ENCODE measurements at regions not wholly inside any gene's neighbourhood (a gene's known extent, or its start where the extent isn't known, plus 50 kb on each side); places are given as distances from the start of the nearest gene placed in this dataset.

GRCh38 chr4:187176261-187176910 is 452.7 kb upstream of the FAT1 start:
- DNase-seq (ENCODE audit: extremely low read depth, insufficient read length): no peak

DNA sequence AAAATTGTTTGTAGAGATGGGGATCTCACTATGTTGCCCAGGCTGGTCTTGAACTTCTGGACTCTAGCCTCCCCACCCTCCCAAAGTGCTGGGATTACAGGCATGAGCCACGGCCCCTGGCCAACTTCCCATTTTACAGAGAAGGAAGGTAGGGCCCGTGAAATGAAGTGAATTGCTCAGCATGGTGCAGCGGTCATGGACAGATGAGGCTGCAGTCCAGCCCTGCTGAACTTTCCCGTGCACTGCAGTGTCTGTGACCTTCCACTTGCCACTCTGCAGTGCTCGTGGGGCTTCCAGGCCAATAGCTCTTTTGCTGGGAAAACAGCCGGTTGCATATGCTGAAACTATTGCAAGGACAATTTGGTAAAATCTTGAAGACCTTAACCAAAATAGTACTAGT is 454.4 kb upstream of the FAT1 start:
- H3K27me3 ChIP-seq (replicated peaks; ENCODE audit: control insufficient read depth, insufficient read depth, low read length): no peaks in the 10 kb centered on the region
- H3K36me3 ChIP-seq (ENCODE audit: control insufficient read depth, insufficient read depth, low read length): no peaks in the 10 kb centered on the region
- TF ChIP-seq, protein P1, sequence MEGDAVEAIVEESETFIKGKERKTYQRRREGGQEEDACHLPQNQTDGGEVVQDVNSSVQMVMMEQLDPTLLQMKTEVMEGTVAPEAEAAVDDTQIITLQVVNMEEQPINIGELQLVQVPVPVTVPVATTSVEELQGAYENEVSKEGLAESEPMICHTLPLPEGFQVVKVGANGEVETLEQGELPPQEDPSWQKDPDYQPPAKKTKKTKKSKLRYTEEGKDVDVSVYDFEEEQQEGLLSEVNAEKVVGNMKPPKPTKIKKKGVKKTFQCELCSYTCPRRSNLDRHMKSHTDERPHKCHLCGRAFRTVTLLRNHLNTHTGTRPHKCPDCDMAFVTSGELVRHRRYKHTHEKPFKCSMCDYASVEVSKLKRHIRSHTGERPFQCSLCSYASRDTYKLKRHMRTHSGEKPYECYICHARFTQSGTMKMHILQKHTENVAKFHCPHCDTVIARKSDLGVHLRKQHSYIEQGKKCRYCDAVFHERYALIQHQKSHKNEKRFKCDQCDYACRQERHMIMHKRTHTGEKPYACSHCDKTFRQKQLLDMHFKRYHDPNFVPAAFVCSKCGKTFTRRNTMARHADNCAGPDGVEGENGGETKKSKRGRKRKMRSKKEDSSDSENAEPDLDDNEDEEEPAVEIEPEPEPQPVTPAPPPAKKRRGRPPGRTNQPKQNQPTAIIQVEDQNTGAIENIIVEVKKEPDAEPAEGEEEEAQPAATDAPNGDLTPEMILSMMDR (IDR thresholded peaks at IDR 0.05; ENCODE audit: insufficient read depth, low read length, poor library complexity, severe bottlenecking): no peak
- no peak for DNase-seq (ENCODE audit: extremely low read depth, insufficient read length)
- no peak overlapping the region for H3K4me3 ChIP-seq (replicated peaks; ENCODE audit: low read depth, low read length)

More at GRCh38 chr4:187176261-187176910, 452.7 kb upstream of the FAT1 start:
- Histone ChIP-seq H3K27me3 (replicated peaks; ENCODE audit: control insufficient read depth, insufficient read depth, low read length) (no peaks in the 10 kb centered on the region), H3K36me3 (ENCODE audit: control insufficient read depth, insufficient read depth, low read length) (no peaks in the 10 kb centered on the region), H3K4me3 (replicated peaks; ENCODE audit: low read depth, low read length) (no peak overlapping the region)
- TF ChIP-seq, protein P1 (IDR thresholded peaks at IDR 0.05; ENCODE audit: insufficient read depth, low read length, poor library complexity, severe bottlenecking): no peak

DNA sequence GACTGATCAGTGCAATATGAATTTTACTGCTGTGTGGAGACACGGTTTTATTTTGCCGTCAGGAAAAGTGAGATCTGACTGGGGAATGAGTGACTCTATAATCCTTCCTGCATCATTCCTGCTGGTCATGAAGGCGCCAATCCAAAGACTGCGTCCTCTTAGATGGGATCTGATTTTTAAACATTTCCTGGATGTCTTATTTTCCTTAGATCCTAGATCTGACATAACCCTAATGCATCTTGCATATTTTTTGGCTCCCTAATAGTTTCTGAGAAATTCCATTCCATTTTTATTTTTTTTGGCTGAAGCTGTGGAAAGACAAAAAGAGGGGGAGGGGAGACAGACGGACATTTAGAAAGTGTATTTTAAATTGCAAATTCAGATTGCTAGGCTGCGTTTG is 454.9 kb upstream of the FAT1 start:
- no peak overlapping the region for H3K4me3 ChIP-seq (replicated peaks; ENCODE audit: low read depth, low read length)
- no peak for DNase-seq (ENCODE audit: extremely low read depth, insufficient read length)
- TF ChIP-seq, protein P1 (IDR thresholded peaks at IDR 0.05; ENCODE audit: insufficient read depth, low read length, poor library complexity, severe bottlenecking): no peak
- H3K36me3 ChIP-seq (ENCODE audit: control insufficient read depth, insufficient read depth, low read length): no peaks in the 10 kb centered on the region
- H3K27me3 ChIP-seq (replicated peaks; ENCODE audit: control insufficient read depth, insufficient read depth, low read length): no peaks in the 10 kb centered on the region

DNA sequence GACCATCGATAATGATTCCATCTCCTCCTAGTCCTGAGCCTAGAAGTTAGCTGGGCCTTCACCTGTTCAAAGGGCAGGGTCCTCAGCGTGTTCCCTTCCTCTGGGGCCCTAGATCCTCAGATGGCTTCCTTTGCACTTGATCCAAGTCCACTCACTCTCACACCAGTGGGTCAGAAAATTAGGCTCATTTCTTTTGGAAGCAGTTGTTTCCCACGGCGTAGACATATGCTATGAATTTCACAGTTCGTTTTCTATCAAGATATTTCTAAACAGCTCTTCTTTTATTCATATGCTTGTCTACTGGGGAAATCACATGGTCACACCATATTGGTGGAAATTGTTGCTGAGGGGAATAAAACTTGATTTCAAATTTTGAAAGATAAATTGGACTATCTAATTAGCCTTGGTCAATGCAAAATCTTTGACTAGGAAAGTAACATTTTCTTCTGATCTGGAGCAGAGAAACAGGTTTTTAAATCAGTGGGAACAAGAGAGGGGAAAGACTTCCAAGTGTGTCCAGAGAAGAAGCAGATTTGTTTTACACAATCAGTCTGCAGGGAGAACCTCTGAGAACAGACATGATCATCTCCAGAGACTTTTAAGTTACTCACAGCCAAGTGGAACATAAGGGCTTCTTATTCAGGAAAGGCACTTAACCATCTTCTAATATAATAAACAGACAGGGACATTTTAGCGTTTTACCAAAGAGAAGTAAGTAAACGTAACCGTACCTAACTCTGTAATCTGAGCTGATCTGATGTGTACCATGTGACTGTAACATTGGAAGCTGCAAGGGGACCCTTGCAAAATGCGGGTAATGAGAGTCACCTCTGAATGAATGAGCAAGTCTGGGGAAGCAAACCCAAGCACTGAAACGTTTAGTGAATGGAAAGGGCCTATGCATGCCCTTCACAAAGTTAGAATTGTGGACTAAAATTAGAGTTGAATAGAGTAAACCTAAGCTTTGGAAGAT is 455.7 kb upstream of the FAT1 start:
- DNase-seq (ENCODE audit: extremely low read depth, insufficient read length): no peak
- Histone ChIP-seq H3K27me3 (replicated peaks; ENCODE audit: control insufficient read depth, insufficient read depth, low read length) (no peaks in the 10 kb centered on the region), H3K36me3 (ENCODE audit: control insufficient read depth, insufficient read depth, low read length) (no peaks in the 10 kb centered on the region), H3K4me3 (replicated peaks; ENCODE audit: low read depth, low read length) (no peak overlapping the region)
- TF ChIP-seq, protein P1 (IDR thresholded peaks at IDR 0.05; ENCODE audit: insufficient read depth, low read length, poor library complexity, severe bottlenecking): no peak

GRCh38 chr4:187181054-187181453 is 457.4 kb upstream of the FAT1 start:
- TF ChIP-seq, protein P1 (IDR thresholded peaks at IDR 0.05; ENCODE audit: insufficient read depth, low read length, poor library complexity, severe bottlenecking): no peak

More at GRCh38 chr4:187181054-187181453, 457.4 kb upstream of the FAT1 start:
- H3K4me3 ChIP-seq (replicated peaks; ENCODE audit: low read depth, low read length): no peak overlapping the region
- H3K36me3 ChIP-seq (ENCODE audit: control insufficient read depth, insufficient read depth, low read length): no peaks in the 10 kb centered on the region
- no peak for DNase-seq (ENCODE audit: extremely low read depth, insufficient read length)
- H3K27me3 ChIP-seq (replicated peaks; ENCODE audit: control insufficient read depth, insufficient read depth, low read length): no peaks in the 10 kb centered on the region

Data from GM06990 (cell line).